Pancreas (tissue), 10 donors: ENCODE measurements at regions not wholly inside any gene's neighbourhood (a gene's known extent, or its start where the extent isn't known, plus 50 kb on each side); places are given as distances from the start of the nearest gene placed in this dataset.

Source experiments
- ATAC-seq, 4 donors: fragments of 200-7000 bp; cut with Tn5 transposase; one replicate each; pipeline versions ENCODE4 v1.8.0 to v1.9.1; 2020; ENCODE audit warnings: mild to moderate bottlenecking in 4 of 4, moderate library complexity in 4 of 4
- DNase-seq, 6 donors: peaks; one replicate each; pipeline ENCODE4 v3.0.0-alpha.2; 2020
- FAIRE-seq: peaks from 2 replicates; lab custom pipeline; 2012; peaks lifted over from hg19 to GRCh38; lab: Jason Lieb, UNC
- H3K27ac ChIP-seq, 4 donors: fragments of 200-600 bp; sonication (generic); 1 replicate in 3 of 4; 2 replicates in 1 of 4; pipeline versions ENCODE4 v1.5.0 to v1.8.0; 2020
- H3K27me3 ChIP-seq, 4 donors: fragments of 200-600 bp; one replicate each; pipeline ENCODE4 v1.8.0; 2021
- H3K36me3 ChIP-seq, 3 donors: fragments of 200-600 bp; sonication (generic) in 1 of 3; one replicate each; pipeline versions ENCODE4 v1.5.0 to v1.8.0; 2020 to 2021
- H3K4me1 ChIP-seq, 3 donors: fragments of 200-600 bp; one replicate each; pipeline ENCODE4 v1.8.0; 2021
- H3K4me3 ChIP-seq, 4 donors: fragments of 200-600 bp; sonication (generic) in 2 of 4; one replicate each; pipeline versions ENCODE4 v1.5.0 to v1.8.0; 2020 to 2021
- H3K9me3 ChIP-seq, 4 donors: fragments of 200-600 bp; one replicate each; pipeline ENCODE4 v1.8.0; 2021
- WGBS, 2 donors: extraction: QIAGEN DNeasy Blood & Tissue Kit; methylation state at CpG; one replicate each; pipeline ENCODE4 v1.1.7; 2013; 5-methylcytosine and 5-hydroxymethylcytosine counted together
- intact Hi-C, 3 donors: fragments of 100-400 bp; cut with DNase I; formaldehyde crosslinking; loops; one replicate each; pipeline versions ENCODE4 v1.11.1 to v1.14.2; 2022
- TF ChIP-seq, protein P1 (sequence below), 4 donors: fragments of 200-600 bp; sonication (generic) in 3 of 4; IDR thresholded peaks; one replicate each; pipeline versions ENCODE4 v1.5.0 to v1.8.0; 2021; ENCODE audit warnings: antibody characterized with exemption in 4 of 4
- donor health status: healthy with polysubstance abuse.
- donor health status: DM: no; HTN: no; CAD: no; lungs with moderate emphysema.
- donor health status: DM: no; HTN: no; CAD: no.
- donor health status: control.
- donor health status: control.
- donor health status: Bipolar disorder and iron deficiency.
- donor health status: DM: yes; HTN: yes; CAD: no.
- donor health status: DM: no; HTN: no; CAD: no.
- donor health status: DM: no; HTN: no; CAD: no.
- donor health status: DM: yes; HTN: yes; CAD: no.

GRCh38 chrX:18026166-18026565 is 165.1 kb upstream of the RAI2 start:
- FAIRE-seq (no peak), ATAC-seq (peak in 1 of 4 donors; percentile 15), DNase-seq (no peak)
- no peak overlapping the region for H3K27ac ChIP-seq
- H3K36me3 ChIP-seq = no peaks in the 10 kb centered on the region
- intact Hi-C loops = no loop called here
- 28 to 40% methylated on average over 8 of the region's 8 CpGs for WGBS, 2 donors
- no peaks in the 10 kb centered on the region for H3K9me3 ChIP-seq
- peaks cover 0 to 2% (median 0%) of the 10 kb centered on the region in 4 donors for H3K27me3 ChIP-seq
- TF ChIP-seq, protein P1, sequence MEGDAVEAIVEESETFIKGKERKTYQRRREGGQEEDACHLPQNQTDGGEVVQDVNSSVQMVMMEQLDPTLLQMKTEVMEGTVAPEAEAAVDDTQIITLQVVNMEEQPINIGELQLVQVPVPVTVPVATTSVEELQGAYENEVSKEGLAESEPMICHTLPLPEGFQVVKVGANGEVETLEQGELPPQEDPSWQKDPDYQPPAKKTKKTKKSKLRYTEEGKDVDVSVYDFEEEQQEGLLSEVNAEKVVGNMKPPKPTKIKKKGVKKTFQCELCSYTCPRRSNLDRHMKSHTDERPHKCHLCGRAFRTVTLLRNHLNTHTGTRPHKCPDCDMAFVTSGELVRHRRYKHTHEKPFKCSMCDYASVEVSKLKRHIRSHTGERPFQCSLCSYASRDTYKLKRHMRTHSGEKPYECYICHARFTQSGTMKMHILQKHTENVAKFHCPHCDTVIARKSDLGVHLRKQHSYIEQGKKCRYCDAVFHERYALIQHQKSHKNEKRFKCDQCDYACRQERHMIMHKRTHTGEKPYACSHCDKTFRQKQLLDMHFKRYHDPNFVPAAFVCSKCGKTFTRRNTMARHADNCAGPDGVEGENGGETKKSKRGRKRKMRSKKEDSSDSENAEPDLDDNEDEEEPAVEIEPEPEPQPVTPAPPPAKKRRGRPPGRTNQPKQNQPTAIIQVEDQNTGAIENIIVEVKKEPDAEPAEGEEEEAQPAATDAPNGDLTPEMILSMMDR (IDR thresholded peaks at IDR 0.05) = no peak
- no peak overlapping the region for H3K4me3 ChIP-seq
- no peaks in the 10 kb centered on the region for H3K4me1 ChIP-seq

- Histone ChIP-seq H3K4me1 (no peaks in the 10 kb centered on the region), H3K9me3 (no peaks in the 10 kb centered on the region), H3K4me3 (no peak overlapping the region), H3K36me3 (no peaks in the 10 kb centered on the region), H3K27me3 (peaks cover 0 to 11% (median 0%) of the 10 kb centered on the region in 4 donors), H3K27ac (no peak overlapping the region)
- intact Hi-C loops = no loop called here
- DNase-seq = no peak
- 34 to 43% methylated on average over 4 of the region's 4 CpGs for WGBS, 2 donors
- FAIRE-seq = no peak
- TF ChIP-seq, protein P1 (IDR thresholded peaks at IDR 0.05) = no peak
- no peak for ATAC-seq
Measured at GRCh38 chrX:18017411-18017810, 156.3 kb upstream of the RAI2 start.

DNA sequence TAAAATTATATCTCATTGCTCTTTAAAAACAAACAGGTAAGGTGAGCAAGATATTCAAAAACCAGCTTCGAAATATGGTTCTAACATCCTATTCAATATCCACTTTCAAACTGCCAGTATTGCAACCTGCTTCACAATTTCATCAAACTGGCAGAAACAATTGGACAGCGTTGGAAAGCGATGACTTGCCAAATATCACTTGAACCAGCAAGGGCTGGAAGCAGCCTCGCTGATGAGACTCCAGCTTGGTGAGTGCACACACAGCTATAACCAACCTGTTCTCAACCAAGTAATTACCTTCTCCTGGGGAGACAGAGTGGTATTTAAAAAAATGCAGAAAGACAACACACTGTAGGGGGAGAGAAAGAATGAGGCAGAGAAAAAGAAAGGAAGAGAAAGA is 155.8 kb upstream of the RAI2 start:
- H3K9me3 ChIP-seq = no peaks in the 10 kb centered on the region
- no peaks in the 10 kb centered on the region for H3K36me3 ChIP-seq
- TF ChIP-seq, protein P1 (IDR thresholded peaks at IDR 0.05) = no peak
- no peak overlapping the region for H3K4me3 ChIP-seq
- no peaks in the 10 kb centered on the region for H3K4me1 ChIP-seq
- WGBS, 2 donors = 63 to 68% methylated on average over 4 of the region's 4 CpGs
- no peak for ATAC-seq
- no peak for DNase-seq
- intact Hi-C loops = no loop called here
- H3K27me3 ChIP-seq = peaks cover 0 to 11% (median 0%) of the 10 kb centered on the region in 4 donors
- H3K27ac ChIP-seq = no peak overlapping the region
- FAIRE-seq = no peak

DNA sequence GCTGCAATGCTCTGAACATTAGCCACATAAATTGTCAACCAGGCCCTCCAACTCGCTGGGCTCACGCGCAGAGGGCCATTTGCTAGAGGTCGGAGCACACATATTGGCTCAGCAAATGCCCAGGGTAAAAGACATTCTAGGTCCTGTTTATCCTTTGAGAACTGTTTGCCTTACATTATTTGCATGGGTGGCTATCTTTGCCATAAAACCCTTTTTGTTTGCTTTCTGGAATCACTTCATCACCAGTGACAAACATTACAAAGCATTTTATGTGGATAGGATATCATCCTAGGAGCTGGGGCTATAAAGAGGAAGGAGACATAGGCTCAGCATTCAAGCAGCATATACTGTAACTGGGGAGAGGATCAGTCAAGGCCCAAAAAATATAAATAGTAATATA is 149.2 kb upstream of the RAI2 start:
- FAIRE-seq (no peak), DNase-seq (no peak), ATAC-seq (peak in 2 of 4 donors; percentile 61 to 76)
- H3K27me3 ChIP-seq = peaks cover 0 to 23% (median 0%) of the 10 kb centered on the region in 4 donors
- H3K36me3 ChIP-seq = no peaks in the 10 kb centered on the region
- no peaks in the 10 kb centered on the region for H3K4me1 ChIP-seq
- H3K4me3 ChIP-seq = no peak overlapping the region
- TF ChIP-seq, protein P1 (IDR thresholded peaks at IDR 0.05) = no peak
- intact Hi-C loops = no loop called here
- H3K9me3 ChIP-seq = no peaks in the 10 kb centered on the region
- WGBS, 2 donors = 76 to 83% methylated on average over 4 of the region's 4 CpGs
- H3K27ac ChIP-seq = no peak overlapping the region

DNA sequence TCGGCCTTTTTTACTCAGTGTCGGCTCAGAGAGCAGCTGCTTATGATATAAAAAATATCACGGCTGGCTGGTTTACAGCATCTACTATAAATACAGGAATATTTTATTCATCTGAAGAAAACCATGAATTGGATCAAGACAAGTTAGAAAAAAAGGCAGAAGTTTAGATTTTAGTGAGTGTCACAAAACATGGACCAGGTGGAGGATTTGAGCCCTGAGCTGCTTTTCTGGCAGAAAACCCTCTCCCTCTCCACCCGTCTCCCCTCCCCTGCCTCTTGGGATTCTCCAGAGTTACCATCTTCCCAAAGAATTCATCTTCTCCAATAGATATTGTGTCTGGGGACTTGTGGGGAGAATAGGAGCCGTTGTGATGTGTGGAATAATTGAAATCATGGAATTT is 142.8 kb upstream of the RAI2 start:
- FAIRE-seq (no peak), DNase-seq (no peak), ATAC-seq (no peak)
- Histone ChIP-seq H3K4me1 (no peaks in the 10 kb centered on the region), H3K4me3 (no peak overlapping the region), H3K9me3 (no peaks in the 10 kb centered on the region), H3K27me3 (peaks cover 0 to 16% (median 0%) of the 10 kb centered on the region in 4 donors), H3K36me3 (no peaks in the 10 kb centered on the region), H3K27ac (no peak overlapping the region)
- TF ChIP-seq, protein P1 (IDR thresholded peaks at IDR 0.05) = no peak
- WGBS, 2 donors = 48 to 60% methylated on average over 5 of the region's 5 CpGs
- intact Hi-C loops = no loop called here
